ENCODE measurements at regions not wholly inside any gene's neighbourhood (a gene's known extent, or its start where the extent isn't known, plus 50 kb on each side); places are given as distances from the start of the nearest gene placed in this dataset.

- Histone ChIP-seq H3K4me3 (ENCODE audit: low read depth in 1 of 2, low read length in 2 of 2) (no peak overlapping the region), H3K9ac (ENCODE audit: low read depth, low read length) (no peak overlapping the region), H3K4me2 (ENCODE audit: insufficient read depth, low read length) (no peak overlapping the region), H3K4me1 (ENCODE audit: insufficient read depth, low read length) (no peaks in the 10 kb centered on the region), H3K9me3 (ENCODE audit: insufficient read depth, low read length, severe bottlenecking) (no peaks in the 10 kb centered on the region), H3K27ac (ENCODE audit: low read length) (no peak overlapping the region), H2AFZ (ENCODE audit: low read depth, low read length) (no peak overlapping the region), H4K20me1 (ENCODE audit: insufficient read depth, low read length) (no peaks in the 10 kb centered on the region), H3K36me3 (ENCODE audit: insufficient read depth, low read length) (no peaks in the 10 kb centered on the region), H3K27me3 (ENCODE audit: insufficient read depth, low read length, poor library complexity) (no peaks in the 10 kb centered on the region), H3K79me2 (ENCODE audit: insufficient read depth, low read length) (no peaks in the 10 kb centered on the region)
- TF ChIP-seq CTCF (IDR thresholded peaks at IDR 0.05; ENCODE audit: borderline replicate concordance, extremely low read depth, low read length, poor library complexity, severe bottlenecking) (no peak), EZH2 (IDR thresholded peaks at IDR 0.05; ENCODE audit: borderline replicate concordance, low read depth, low read length, severe bottlenecking) (no peak)
- no peak for DNase-seq
- no peak for ATAC-seq (ENCODE audit: insufficient read depth, low read depth)
Observed at GRCh38 chr2:6423944-6424343, 441.8 kb downstream of the CMPK2 start.

- H3K9me3 ChIP-seq (ENCODE audit: insufficient read depth, low read length, severe bottlenecking) = no peaks in the 10 kb centered on the region
- no peak for ATAC-seq (ENCODE audit: insufficient read depth, low read depth)
- H3K4me2 ChIP-seq (ENCODE audit: insufficient read depth, low read length) = no peak overlapping the region
- no peak overlapping the region for H2AFZ ChIP-seq (ENCODE audit: low read depth, low read length)
- no peaks in the 10 kb centered on the region for H3K4me1 ChIP-seq (ENCODE audit: insufficient read depth, low read length)
- no peak overlapping the region for H3K4me3 ChIP-seq (ENCODE audit: low read depth in 1 of 2, low read length in 2 of 2)
- H3K36me3 ChIP-seq (ENCODE audit: insufficient read depth, low read length) = no peaks in the 10 kb centered on the region
- TF ChIP-seq CTCF (IDR thresholded peaks at IDR 0.05; ENCODE audit: borderline replicate concordance, extremely low read depth, low read length, poor library complexity, severe bottlenecking) = no peak
- TF ChIP-seq EZH2 (IDR thresholded peaks at IDR 0.05; ENCODE audit: borderline replicate concordance, low read depth, low read length, severe bottlenecking) = no peak
- no peak for DNase-seq
- H4K20me1 ChIP-seq (ENCODE audit: insufficient read depth, low read length) = no peaks in the 10 kb centered on the region
- H3K27ac ChIP-seq (ENCODE audit: low read length) = no peak overlapping the region
- no peak overlapping the region for H3K9ac ChIP-seq (ENCODE audit: low read depth, low read length)
- H3K79me2 ChIP-seq (ENCODE audit: insufficient read depth, low read length) = no peaks in the 10 kb centered on the region
- H3K27me3 ChIP-seq (ENCODE audit: insufficient read depth, low read length, poor library complexity) = no peaks in the 10 kb centered on the region
Observed at GRCh38 chr2:6425032-6425431, 440.7 kb downstream of the CMPK2 start.

- Histone ChIP-seq H3K9me3 (ENCODE audit: insufficient read depth, low read length, severe bottlenecking) (no peaks in the 10 kb centered on the region), H2AFZ (ENCODE audit: low read depth, low read length) (no peak overlapping the region), H3K9ac (ENCODE audit: low read depth, low read length) (no peak overlapping the region), H3K79me2 (ENCODE audit: insufficient read depth, low read length) (no peaks in the 10 kb centered on the region), H3K4me1 (ENCODE audit: insufficient read depth, low read length) (no peaks in the 10 kb centered on the region), H3K36me3 (ENCODE audit: insufficient read depth, low read length) (no peaks in the 10 kb centered on the region), H3K27me3 (ENCODE audit: insufficient read depth, low read length, poor library complexity) (no peaks in the 10 kb centered on the region), H3K4me3 (ENCODE audit: low read depth in 1 of 2, low read length in 2 of 2) (no peak overlapping the region), H4K20me1 (ENCODE audit: insufficient read depth, low read length) (no peaks in the 10 kb centered on the region), H3K4me2 (ENCODE audit: insufficient read depth, low read length) (no peak overlapping the region), H3K27ac (ENCODE audit: low read length) (no peak overlapping the region)
- ATAC-seq (ENCODE audit: insufficient read depth, low read depth) = no peak
- TF ChIP-seq CTCF (IDR thresholded peaks at IDR 0.05; ENCODE audit: borderline replicate concordance, extremely low read depth, low read length, poor library complexity, severe bottlenecking) (no peak), EZH2 (IDR thresholded peaks at IDR 0.05; ENCODE audit: borderline replicate concordance, low read depth, low read length, severe bottlenecking) (no peak)
- no peak for DNase-seq
Observed at GRCh38 chr2:6429210-6429986, 436.3 kb downstream of the CMPK2 start.
